Hematopoietic multipotent progenitor cell treated with erythropoietin and hydrocortisone succinate and interleukin-3 and kit ligand, for 15 days (in vitro differentiated cells): ENCODE measurements at regions not wholly inside any gene's neighbourhood (a gene's known extent, or its start where the extent isn't known, plus 50 kb on each side); places are given as distances from the start of the nearest gene placed in this dataset.

Source experiments
- DNase-seq: peaks from one replicate; pipeline ENCODE4 v3.0.0-alpha.2; 2015; ENCODE audit warnings: low spot score

GRCh38 chr3:168223085-168223484 lies 127.4 kb upstream of the GOLIM4 start:
- DNase-seq = no peak

GRCh38 chr3:168220556-168220955 lies 124.8 kb upstream of the GOLIM4 start:
- no peak for DNase-seq

GRCh38 chr3:168219530-168219929 lies 123.8 kb upstream of the GOLIM4 start:
- no peak for DNase-seq

- DNase-seq = no peak
Measured at GRCh38 chr3:168218600-168218999, 122.9 kb upstream of the GOLIM4 start.

- no peak for DNase-seq
Measured at GRCh38 chr3:168216851-168217250, 121.1 kb upstream of the GOLIM4 start.

GRCh38 chr3:168213920-168214319 lies 118.2 kb upstream of the GOLIM4 start:
- DNase-seq = no peak

DNA sequence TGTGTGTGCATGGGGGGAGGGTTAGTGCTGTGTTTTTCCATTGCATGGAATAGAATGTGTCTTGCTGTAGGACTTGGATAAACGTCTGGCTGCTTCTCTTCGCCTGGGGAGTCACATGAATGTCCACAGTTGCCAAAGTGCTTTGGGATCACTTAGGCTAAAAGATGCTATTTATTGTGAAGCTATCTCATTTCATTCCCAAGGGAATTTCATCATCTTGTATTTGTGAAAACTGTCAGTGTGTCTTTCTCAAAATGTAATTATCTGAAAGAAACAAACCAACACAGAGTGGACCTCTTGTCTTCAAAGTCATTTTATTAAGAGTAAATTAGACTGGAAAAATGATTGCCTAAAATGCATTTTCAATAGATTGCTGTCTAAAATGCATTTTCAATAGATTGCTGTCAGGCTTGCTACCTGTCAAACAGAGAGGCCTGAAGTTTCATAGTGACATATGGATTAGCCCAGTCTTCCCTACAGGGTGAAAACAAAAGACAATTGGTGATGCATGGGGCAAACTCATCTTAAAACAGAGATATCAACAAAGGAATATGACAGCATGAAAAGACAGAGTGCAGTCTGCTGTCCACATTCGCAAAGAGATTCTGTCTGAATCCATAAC lies 117.1 kb upstream of the GOLIM4 start:
- no peak for DNase-seq

- DNase-seq = no peak
Measured at GRCh38 chr3:168205451-168205850, 109.7 kb upstream of the GOLIM4 start.

DNA sequence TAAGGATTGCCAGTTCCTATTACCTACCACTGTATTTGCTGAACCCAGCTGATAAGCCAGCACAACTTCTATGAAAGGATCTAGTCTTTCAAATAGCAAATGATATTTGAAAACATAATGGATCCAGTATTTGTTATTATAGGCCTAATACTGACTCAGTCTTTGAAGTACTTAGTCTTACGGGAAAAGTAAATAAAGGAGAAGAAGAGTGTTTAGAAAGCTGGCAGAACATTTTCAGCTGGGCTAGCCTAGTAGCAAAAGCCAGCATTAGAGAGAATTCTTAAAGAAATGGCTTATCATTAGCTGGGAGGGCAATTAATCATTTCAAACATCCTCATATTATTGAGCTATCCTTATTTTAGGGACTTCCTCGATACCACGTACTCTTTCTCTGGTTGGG lies 101.4 kb upstream of the GOLIM4 start:
- DNase-seq = no peak

GRCh38 chr3:168191856-168192255 lies 96.1 kb upstream of the GOLIM4 start:
- no peak for DNase-seq

DNA sequence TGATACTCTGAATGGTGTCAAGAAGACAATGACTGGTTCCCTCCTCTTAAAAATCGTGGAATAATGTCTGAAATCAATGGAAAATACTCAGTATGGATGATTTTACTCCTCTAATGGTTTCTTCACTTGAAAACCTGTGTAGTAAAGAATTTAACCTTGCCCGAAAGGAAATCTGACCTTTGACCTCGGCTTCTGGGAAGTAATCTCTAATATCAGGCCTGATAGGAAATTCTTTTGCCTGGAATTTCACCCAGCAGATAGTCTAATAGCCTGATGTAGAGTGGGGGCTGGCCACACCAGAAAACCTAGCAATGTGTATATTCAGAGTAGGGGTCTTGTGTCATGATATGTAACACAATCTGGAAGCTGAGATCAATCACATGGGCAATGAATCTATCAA lies 91.5 kb upstream of the GOLIM4 start:
- DNase-seq = no peak

DNA sequence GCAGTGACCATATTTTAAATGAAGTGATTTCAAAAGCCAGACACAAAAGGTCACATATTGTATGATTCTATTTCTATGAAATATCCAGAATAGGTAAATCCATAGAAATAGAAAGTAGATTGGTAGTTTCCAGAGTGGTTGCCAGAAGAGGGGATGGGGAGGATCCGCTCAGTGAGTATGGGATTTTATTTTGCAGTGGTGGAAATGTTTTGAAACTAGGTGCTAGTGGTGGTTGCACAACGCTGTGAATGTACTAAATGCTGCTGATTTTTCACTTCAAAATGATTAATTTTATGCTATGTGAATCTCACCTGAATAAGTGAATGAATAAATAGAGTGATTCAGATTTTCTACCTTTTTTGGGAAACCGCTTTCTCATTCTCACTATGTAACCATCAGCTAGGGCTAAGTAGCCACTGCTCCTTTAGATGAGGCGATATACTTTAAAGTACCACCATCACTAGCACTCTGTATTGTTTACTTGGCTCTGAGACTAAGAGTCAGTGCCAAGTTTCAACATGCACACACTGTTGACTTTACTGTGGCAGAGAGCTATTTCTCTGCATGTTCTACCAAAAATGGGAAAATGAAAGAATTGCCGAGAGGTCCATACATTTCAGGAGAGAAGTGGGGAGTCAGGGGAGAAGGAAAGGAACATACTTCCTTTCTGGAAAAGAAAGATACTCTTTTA lies 90.7 kb upstream of the GOLIM4 start:
- DNase-seq = no peak

- no peak for DNase-seq
Measured at GRCh38 chr3:168183774-168184173, 88.0 kb upstream of the GOLIM4 start.

GRCh38 chr3:168168743-168169142 lies 73.0 kb upstream of the GOLIM4 start:
- no peak for DNase-seq

- peak; percentile 69 for DNase-seq
Measured at GRCh38 chr3:168165390-168166269, 69.9 kb upstream of the GOLIM4 start.

- no peak for DNase-seq
Measured at GRCh38 chr3:168162172-168162571, 66.4 kb upstream of the GOLIM4 start.

DNA sequence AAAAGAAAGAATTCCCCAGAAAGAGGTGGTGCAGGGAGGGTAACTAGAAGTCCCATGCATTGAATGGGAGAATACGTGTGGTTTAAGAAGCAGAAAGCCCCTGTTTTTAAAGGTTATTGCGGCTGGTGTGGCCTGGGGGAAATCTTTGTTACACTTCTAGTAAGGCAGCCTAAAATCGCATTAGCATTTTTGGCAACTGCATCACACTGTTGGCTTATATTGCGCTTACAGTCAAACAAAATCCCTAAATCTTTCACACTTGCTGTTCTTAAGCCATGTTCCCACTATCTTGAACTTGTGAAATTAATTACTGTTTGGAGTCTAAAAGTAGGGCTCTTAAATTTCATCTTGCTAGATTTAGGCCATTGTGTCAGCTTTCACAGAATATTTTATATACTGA lies 66.0 kb upstream of the GOLIM4 start:
- no peak for DNase-seq

DNA sequence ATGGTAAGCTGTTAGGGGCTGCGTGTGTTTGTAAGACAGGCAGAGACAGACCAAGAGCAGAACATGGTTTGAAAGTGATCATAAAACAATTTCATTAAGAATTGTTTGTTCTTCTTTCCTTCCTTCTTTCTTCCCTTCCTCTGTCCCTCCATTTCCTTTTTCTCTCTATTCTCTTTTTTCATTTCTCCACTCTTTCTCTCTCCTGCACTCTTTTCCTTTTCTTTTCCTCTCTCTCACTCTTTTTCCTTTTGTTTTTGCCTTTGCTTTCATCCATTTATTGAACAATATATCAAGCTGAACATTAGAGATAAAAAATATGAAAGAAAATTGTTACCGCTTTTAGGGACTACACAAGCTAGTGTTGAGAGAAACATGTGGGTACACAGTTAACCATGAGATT lies 62.2 kb upstream of the GOLIM4 start:
- no peak for DNase-seq

DNA sequence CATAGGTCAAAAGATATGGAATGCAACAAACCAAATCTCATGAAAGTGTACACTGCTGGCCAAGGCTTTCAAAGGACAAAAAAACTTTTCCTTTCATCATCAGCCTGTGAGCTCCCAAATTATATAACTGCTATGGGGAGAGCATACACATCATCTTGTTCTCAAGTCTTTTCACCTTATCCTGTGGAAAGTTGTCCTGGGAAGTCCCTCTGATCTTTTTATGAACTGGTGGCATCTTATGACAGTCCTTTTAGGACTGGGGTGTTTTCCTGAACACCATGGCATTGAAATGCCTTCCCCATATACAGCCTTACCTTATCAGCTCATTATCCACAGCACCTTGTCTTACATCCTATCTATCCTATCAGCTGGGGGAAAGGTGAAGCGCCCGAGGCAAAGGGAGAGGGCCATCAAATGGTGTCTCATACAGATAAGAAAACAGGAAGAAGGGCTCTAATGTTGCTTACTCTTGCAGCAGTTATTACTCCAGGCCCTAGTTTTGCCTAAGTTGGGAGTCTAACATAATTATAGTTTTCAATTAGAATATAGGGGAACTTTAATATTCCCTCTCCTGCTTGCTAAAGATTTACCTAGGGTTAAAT lies 61.5 kb upstream of the GOLIM4 start:
- DNase-seq = peak; percentile 32

GRCh38 chr3:168156479-168156878 lies 60.8 kb upstream of the GOLIM4 start:
- DNase-seq = no peak

DNA sequence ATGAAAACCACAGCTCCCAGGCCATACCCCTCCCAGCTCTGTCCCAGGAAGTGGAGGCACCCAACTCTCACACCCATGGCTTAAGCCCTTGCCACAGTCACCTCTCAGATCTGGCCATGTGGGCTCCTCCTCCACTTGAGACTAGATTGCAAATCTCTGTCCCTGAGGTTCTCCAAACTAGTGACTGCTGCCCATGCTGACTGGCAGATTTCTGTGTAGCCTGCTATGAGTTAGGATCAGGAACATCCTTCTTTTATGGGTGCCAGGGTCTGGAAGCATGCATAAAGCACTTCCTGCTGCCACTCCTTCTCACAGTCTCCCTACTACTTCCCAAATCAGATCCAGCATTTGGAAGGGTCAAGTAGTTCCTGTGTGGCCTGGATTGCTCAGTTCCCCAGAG lies 59.6 kb upstream of the GOLIM4 start:
- DNase-seq = no peak

DNA sequence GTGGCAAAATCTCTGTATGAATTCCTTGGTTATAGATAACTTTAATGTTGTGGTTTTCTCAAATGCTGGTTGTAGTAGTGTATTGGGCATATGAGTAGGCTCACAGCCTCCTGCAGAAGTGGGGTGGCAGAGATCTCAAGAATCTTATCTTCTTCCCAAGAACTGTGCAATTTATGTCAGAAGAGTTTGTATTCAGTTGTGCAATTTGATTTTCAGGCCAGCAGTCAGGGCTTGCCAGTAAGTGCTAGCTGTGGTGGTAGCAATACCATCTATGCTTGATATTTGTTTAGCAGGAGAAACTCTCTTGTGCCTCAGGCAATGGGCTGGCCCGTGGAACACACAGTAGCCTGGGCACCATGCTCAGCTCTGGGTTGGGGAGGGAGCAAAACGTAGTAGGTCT lies 58.4 kb upstream of the GOLIM4 start:
- DNase-seq = no peak

DNA sequence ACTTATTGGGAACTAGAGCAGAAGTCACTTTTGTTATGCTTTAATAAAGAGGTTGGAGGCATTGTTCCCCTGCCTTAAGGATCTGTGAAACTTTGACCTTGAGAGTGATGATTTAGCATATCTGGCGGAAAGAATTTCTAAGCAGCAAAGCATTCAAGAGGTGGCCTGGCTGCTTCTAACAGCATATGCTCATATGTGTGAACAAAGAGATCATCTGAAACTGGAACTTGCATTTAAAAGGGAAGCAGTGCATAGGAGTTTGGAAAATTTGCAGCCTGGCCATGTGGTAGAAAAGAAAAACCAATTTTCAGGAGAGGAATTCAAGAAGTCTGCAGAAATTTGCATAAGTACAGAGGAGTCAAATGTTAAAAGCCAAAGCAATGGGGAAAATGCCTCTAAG lies 56.4 kb upstream of the GOLIM4 start:
- no peak for DNase-seq
